CD4-positive, alpha-beta memory T cell (primary cell): ENCODE measurements at regions not wholly inside any gene's neighbourhood (a gene's known extent, or its start where the extent isn't known, plus 50 kb on each side); places are given as distances from the start of the nearest gene placed in this dataset.
"Not testable (repeated sequence)": the region's sequence is repeated elsewhere in the genome, so short reads cannot be mapped to it uniquely, and the experiment has no call there.

Experiments
- CTCF ChIA-PET: fragments of 350-600 bp; sonication (Branson Sonifier 250); formaldehyde crosslinking; loops from one replicate; lab custom pipeline; 2021; ENCODE audit warnings: inconsistent platforms; ENCODE audit not compliant: partially characterized antibody; lab: Charles Lee
- POLR2A ChIA-PET: fragments of 350-600 bp; sonication (Branson Sonifier 250); formaldehyde crosslinking; loops from one replicate; lab custom pipeline; 2021; ENCODE audit not compliant: partially characterized antibody; lab: Charles Lee
- DNase-seq, 5 donors: peaks; one replicate each; pipeline versions ENCODE4 v3.0.0 to v3.0.0-alpha.2; 2020 to 2022; ENCODE audit warnings: mixed read lengths in 1 of 5
- H3K27ac ChIP-seq: one replicate; pipeline ENCODE4 v1.7.0; 2013; ENCODE audit warnings: low read depth, low read length
- H3K27me3 ChIP-seq: 2 replicates; pipeline ENCODE4 v1.7.0; 2013; ENCODE audit warnings: mild to moderate bottlenecking, low read length, moderate library complexity; ENCODE audit not compliant: insufficient read depth
- H3K36me3 ChIP-seq: 2 replicates; pipeline ENCODE4 v1.7.0; 2013; ENCODE audit warnings: mild to moderate bottlenecking, low read length, moderate library complexity; ENCODE audit not compliant: insufficient read depth
- H3K4me1 ChIP-seq: 2 replicates; pipeline ENCODE4 v1.7.0; 2013; ENCODE audit warnings: mild to moderate bottlenecking, low read length, moderate library complexity; ENCODE audit not compliant: insufficient read depth
- H3K4me3 ChIP-seq, 2 donors: one replicate each; pipeline ENCODE4 v1.7.0; 2013; ENCODE audit warnings: low read length in 2 of 2, mild to moderate bottlenecking in 1 of 2
- H3K9me3 ChIP-seq, 2 donors: one replicate each; pipeline ENCODE4 v1.7.0; 2013; ENCODE audit warnings: low read length in 2 of 2, control low read depth in 1 of 2; ENCODE audit not compliant: control insufficient read depth in 1 of 2
- H3K27ac Mint-ChIP-seq, 7 donors: one replicate each; pipeline ENCODE4 v1.8.0; 2020 to 2021; ENCODE audit warnings: mixed read lengths in 7 of 7, mild to moderate bottlenecking in 6 of 7, inconsistent platforms in 3 of 7, moderate library complexity in 3 of 7
- H3K27me3 Mint-ChIP-seq, 2 donors: one replicate each; pipeline ENCODE4 v1.8.0; 2020 to 2021; ENCODE audit warnings: mixed read lengths in 2 of 2
- H3K36me3 Mint-ChIP-seq, 2 donors: one replicate each; pipeline ENCODE4 v1.8.0; 2020 to 2021; ENCODE audit warnings: mixed read lengths in 2 of 2, inconsistent platforms in 1 of 2, mild to moderate bottlenecking in 1 of 2
- H3K4me1 Mint-ChIP-seq, 4 donors: one replicate each; pipeline ENCODE4 v1.8.0; 2020 to 2021; ENCODE audit warnings: mixed read lengths in 4 of 4, mild to moderate bottlenecking in 1 of 4
- H3K4me3 Mint-ChIP-seq, 8 donors: one replicate each; pipeline ENCODE4 v1.8.0; 2020 to 2021; ENCODE audit warnings: mixed read lengths in 8 of 8, mild to moderate bottlenecking in 7 of 8, moderate library complexity in 6 of 8, inconsistent platforms in 3 of 8
- H3K9me3 Mint-ChIP-seq, 8 donors: one replicate each; pipeline ENCODE4 v1.8.0; 2020 to 2021; ENCODE audit warnings: mixed read lengths in 8 of 8, mild to moderate bottlenecking in 5 of 8, inconsistent platforms in 3 of 8, moderate library complexity in 1 of 8
- intact Hi-C: fragments of 100-400 bp; cut with micrococcal nuclease; formaldehyde crosslinking; loops from one replicate; pipeline ENCODE4 v1.15.1; 2023

DNA sequence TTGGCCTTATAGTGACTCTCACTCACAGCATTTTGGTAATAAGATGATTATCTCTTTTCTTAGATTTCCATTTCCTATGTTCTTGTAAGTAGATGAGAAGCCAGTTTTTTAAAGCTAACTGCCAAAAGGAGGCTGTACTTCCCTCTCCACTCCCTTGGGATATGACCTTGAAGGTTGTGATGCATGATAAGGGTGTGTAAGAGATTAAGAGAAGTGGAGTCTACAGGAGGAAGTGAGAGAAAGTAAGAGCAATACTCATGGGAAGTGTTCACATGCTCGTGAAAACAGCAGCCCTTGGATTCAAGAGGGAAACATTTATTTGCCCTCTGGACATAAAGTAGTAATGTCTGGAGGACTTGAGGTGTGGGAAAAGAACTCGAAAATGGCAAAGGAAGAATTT is 171.5 kb downstream of the EVA1A start:
- Histone ChIP-seq H3K27me3 (no peaks in the 10 kb centered on the region), H3K4me3 (no peak overlapping the region), H3K9me3 (no peaks in the 10 kb centered on the region), H3K36me3 (no peaks in the 10 kb centered on the region), H3K27ac (no peak overlapping the region), H3K4me1 (no peaks in the 10 kb centered on the region)
- ChIA-PET POLR2A (no interaction called here), CTCF (no interaction called here)
- Mint-ChIP-seq H3K4me1 (no peaks in the 10 kb centered on the region), H3K36me3 (no peaks in the 10 kb centered on the region), H3K27me3 (peaks cover 5 to 21% of the 10 kb centered on the region in 2 donors), H3K27ac (no peak overlapping the region), H3K4me3 (no peak overlapping the region), H3K9me3 (peaks cover 0 to 2% (median 0%) of the 10 kb centered on the region in 8 donors)
- no peak for DNase-seq
- intact Hi-C loops: no loop called here

- Mint-ChIP-seq H3K9me3 (no peaks in the 10 kb centered on the region), H3K4me3 (no peak overlapping the region), H3K27ac (no peak overlapping the region), H3K27me3 (peaks cover 7 to 13% of the 10 kb centered on the region in 2 donors), H3K36me3 (no peaks in the 10 kb centered on the region), H3K4me1 (no peaks in the 10 kb centered on the region)
- CTCF ChIA-PET: no interaction called here
- POLR2A ChIA-PET: no interaction called here
- no peaks in the 10 kb centered on the region for H3K36me3 ChIP-seq
- intact Hi-C loops: no loop called here
- no peaks in the 10 kb centered on the region for H3K4me1 ChIP-seq
- H3K4me3 ChIP-seq: no peak overlapping the region
- H3K27me3 ChIP-seq: no peaks in the 10 kb centered on the region
- DNase-seq: no peak
- H3K9me3 ChIP-seq: no peaks in the 10 kb centered on the region
- no peak overlapping the region for H3K27ac ChIP-seq
These were observed 179.7 kb downstream of the EVA1A start for GRCh38 chr2:75381032-75381431.

DNA sequence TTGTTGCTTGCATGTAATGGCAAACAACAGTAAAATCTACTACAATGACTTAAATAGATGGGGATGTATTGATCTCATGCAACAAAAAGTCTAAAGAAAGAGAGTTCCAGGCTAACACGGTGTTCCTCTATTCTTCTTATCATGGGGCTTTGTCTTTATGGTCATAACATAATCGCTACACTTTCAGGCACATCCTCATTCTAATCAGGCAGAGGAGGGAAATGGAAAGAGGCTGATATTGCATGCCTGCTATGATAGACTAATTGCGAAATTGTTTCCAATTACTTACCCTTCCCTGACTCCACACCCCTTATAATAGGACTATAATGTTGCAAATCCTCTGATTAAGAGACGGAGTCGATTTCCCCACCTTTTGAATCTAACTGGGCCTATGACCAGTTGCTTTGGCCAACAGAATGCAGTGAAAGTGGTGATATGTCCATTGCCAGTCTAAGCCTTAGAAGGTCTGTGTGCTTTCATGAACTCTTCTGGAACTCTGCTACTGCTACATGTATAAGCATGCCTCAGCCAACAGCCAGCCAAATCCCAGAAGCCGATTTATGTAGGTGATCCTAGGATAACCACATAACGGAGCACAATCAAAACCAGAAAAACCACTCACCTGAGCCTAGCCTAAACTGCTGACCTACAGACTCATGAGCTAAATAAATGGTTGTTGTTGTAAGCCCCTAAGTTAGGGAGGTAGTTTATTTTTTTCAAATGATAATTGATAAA is 180.3 kb upstream of the TACR1 start:
- Histone ChIP-seq H3K27ac (no peak overlapping the region), H3K4me3 (no peak overlapping the region), H3K36me3 (no peaks in the 10 kb centered on the region), H3K4me1 (no peaks in the 10 kb centered on the region), H3K27me3 (no peaks in the 10 kb centered on the region), H3K9me3 (no peaks in the 10 kb centered on the region)
- DNase-seq: no peak
- H3K27me3 Mint-ChIP-seq: peaks cover 9 to 12% of the 10 kb centered on the region in 2 donors
- H3K4me1 Mint-ChIP-seq: no peaks in the 10 kb centered on the region
- H3K27ac Mint-ChIP-seq: no peak overlapping the region
- no peaks in the 10 kb centered on the region for H3K36me3 Mint-ChIP-seq
- intact Hi-C loops: no loop called here
- no peaks in the 10 kb centered on the region for H3K9me3 Mint-ChIP-seq
- CTCF ChIA-PET: no interaction called here
- POLR2A ChIA-PET: no interaction called here
- H3K4me3 Mint-ChIP-seq: no peak overlapping the region

GRCh38 chr2:75375646-75376582 is 176.6 kb upstream of the TACR1 start:
- Mint-ChIP-seq H3K4me3 (no peak overlapping the region), H3K27me3 (peaks cover 12 to 14% of the 10 kb centered on the region in 2 donors), H3K27ac (no peak overlapping the region), H3K4me1 (no peaks in the 10 kb centered on the region), H3K9me3 (peaks cover 3 to 21% (median 13%) of the 10 kb centered on the region in 8 donors), H3K36me3 (no peaks in the 10 kb centered on the region)
- no peak for DNase-seq
- CTCF ChIA-PET: no interaction called here
- Histone ChIP-seq H3K4me3 (no peak overlapping the region), H3K9me3 (no peaks in the 10 kb centered on the region), H3K4me1 (no peaks in the 10 kb centered on the region), H3K27me3 (no peaks in the 10 kb centered on the region), H3K27ac (no peak overlapping the region), H3K36me3 (no peaks in the 10 kb centered on the region)
- intact Hi-C loops: no loop called here
- POLR2A ChIA-PET: interaction anchor here (0.6 kb wide), 1 partner anchor 11 kb away, joined by 3 read pairs; no protein-coding TSS in a partner anchor

DNA sequence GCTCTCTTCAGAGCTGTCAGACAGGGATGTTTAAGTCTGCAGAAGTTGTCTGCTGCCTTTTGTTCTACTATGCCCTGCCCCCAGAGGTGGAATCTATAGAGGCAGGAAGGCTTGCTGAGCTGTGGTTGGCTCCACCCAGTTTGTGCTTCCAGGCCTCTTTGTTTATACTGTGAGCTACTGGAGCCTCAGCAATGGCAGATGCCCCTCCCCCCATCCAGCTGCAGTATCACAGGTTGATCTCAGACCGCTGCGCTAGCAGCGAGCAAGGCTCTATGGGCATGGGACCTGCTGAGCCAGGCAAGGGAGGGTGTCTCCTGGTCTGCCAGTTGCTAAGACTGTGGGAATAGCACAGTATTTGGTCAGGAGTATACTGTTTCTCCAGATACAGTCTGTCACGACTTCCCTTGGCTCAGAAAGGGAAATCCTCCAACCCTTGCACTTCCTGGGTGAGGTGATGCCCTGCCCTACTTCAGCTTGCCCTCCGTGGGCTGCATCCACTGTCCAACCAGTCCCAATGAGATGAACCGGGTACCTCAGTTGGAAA is 175.2 kb upstream of the TACR1 start:
- intact Hi-C loops, H3K4me3 ChIP-seq, H3K4me1 ChIP-seq, CTCF ChIA-PET, H3K27ac ChIP-seq, H3K27ac Mint-ChIP-seq, H3K4me1 Mint-ChIP-seq, H3K36me3 Mint-ChIP-seq, POLR2A ChIA-PET, H3K9me3 ChIP-seq, H3K27me3 ChIP-seq, H3K36me3 ChIP-seq: not testable (repeated sequence)
- peaks cover 3 to 36% (median 25%) of the 10 kb centered on the region in 8 donors for H3K9me3 Mint-ChIP-seq
- peaks cover 14 to 16% of the 10 kb centered on the region in 2 donors for H3K27me3 Mint-ChIP-seq
- DNase-seq: peak in 2 of 5 donors; percentile 3 to 18
- peak overlapping the region in 2 of 8 donors; percentile 13 to 36 for H3K4me3 Mint-ChIP-seq

GRCh38 chr2:75367401-75367800 is 168.1 kb upstream of the TACR1 start:
- DNase-seq: no peak
- ChIA-PET CTCF (no interaction called here), POLR2A (no interaction called here)
- no peaks in the 10 kb centered on the region for H3K4me1 Mint-ChIP-seq
- H3K9me3 ChIP-seq: no peaks in the 10 kb centered on the region
- H3K4me1 ChIP-seq: no peaks in the 10 kb centered on the region
- no peaks in the 10 kb centered on the region for H3K27me3 ChIP-seq
- no peak overlapping the region for H3K27ac ChIP-seq
- peaks cover 0 to 5% of the 10 kb centered on the region in 2 donors for H3K27me3 Mint-ChIP-seq
- intact Hi-C loops: no loop called here
- no peak overlapping the region for H3K4me3 ChIP-seq
- H3K27ac Mint-ChIP-seq: no peak overlapping the region
- H3K9me3 Mint-ChIP-seq: peaks cover 0 to 25% (median 17%) of the 10 kb centered on the region in 8 donors
- no peak overlapping the region for H3K4me3 Mint-ChIP-seq
- H3K36me3 Mint-ChIP-seq: peaks cover 2 to 5% of the 10 kb centered on the region in 2 donors
- H3K36me3 ChIP-seq: no peaks in the 10 kb centered on the region

DNA sequence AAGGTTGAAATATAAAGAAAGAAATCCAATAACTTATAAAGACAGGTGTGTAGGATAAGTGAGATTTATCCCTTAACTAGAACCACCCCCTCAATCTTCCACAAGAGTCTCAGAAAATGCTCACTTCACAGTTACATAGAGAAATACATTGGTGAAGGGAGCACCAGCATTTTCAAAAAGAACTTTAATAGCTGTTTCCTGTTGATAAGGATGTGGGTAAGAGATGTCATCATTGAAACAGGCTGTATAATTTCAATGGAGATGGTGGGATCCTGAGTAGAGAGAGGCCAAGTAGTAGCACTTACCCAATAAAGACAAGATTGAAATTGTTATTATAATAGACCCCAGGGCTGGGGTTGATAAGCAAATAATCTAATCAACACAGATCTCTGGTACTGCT is 162.2 kb upstream of the TACR1 start:
- no peak for DNase-seq
- H3K4me1 ChIP-seq: no peaks in the 10 kb centered on the region
- no peaks in the 10 kb centered on the region for H3K36me3 Mint-ChIP-seq
- no peak overlapping the region for H3K4me3 Mint-ChIP-seq
- H3K9me3 ChIP-seq: no peaks in the 10 kb centered on the region
- POLR2A ChIA-PET: no interaction called here
- no peaks in the 10 kb centered on the region for H3K36me3 ChIP-seq
- no peak overlapping the region for H3K27ac ChIP-seq
- intact Hi-C loops: no loop called here
- no peak overlapping the region for H3K27ac Mint-ChIP-seq
- peaks cover 0 to 7% (median 0%) of the 10 kb centered on the region in 8 donors for H3K9me3 Mint-ChIP-seq
- H3K27me3 Mint-ChIP-seq: no peaks in the 10 kb centered on the region
- H3K4me1 Mint-ChIP-seq: no peaks in the 10 kb centered on the region
- H3K27me3 ChIP-seq: no peaks in the 10 kb centered on the region
- CTCF ChIA-PET: no interaction called here
- H3K4me3 ChIP-seq: no peak overlapping the region
